Hepatocyte (in vitro differentiated cells): ENCODE measurements at regions not wholly inside any gene's neighbourhood (a gene's known extent, or its start where the extent isn't known, plus 50 kb on each side); places are given as distances from the start of the nearest gene placed in this dataset.

Experiments used
- DNase-seq: peaks from one replicate; pipeline ENCODE4 v3.0.0-alpha.2; 2016; ENCODE audit warnings: low spot score
- H2AFZ ChIP-seq: fragments of 200-600 bp; sonication (generic); 2 replicates; pipeline ENCODE4 v1.6.0; 2016; ENCODE audit warnings: antibody characterized with exemption, mild to moderate bottlenecking
- H3K27ac ChIP-seq: fragments of 200-600 bp; sonication (generic); 2 replicates; pipeline ENCODE4 v1.5.1; 2016; ENCODE audit warnings: mild to moderate bottlenecking
- H3K27me3 ChIP-seq: fragments of 200-600 bp; sonication (generic); 2 replicates; pipeline ENCODE4 v1.6.1; 2016
- H3K36me3 ChIP-seq: fragments of 200-600 bp; sonication (generic); replicated peaks from 2 replicates; pipeline ENCODE4 v1.5.1; 2016; ENCODE audit warnings: low read depth; ENCODE audit not compliant: insufficient read depth
- H3K4me1 ChIP-seq: fragments of 200-600 bp; sonication (generic); 2 replicates; pipeline ENCODE4 v1.5.1; 2016; ENCODE audit warnings: mild to moderate bottlenecking, moderate library complexity; ENCODE audit not compliant: insufficient read depth
- H3K4me2 ChIP-seq: fragments of 200-600 bp; sonication (generic); 2 replicates; pipeline ENCODE4 v1.6.0; 2016
- H3K4me3 ChIP-seq: fragments of 200-600 bp; sonication (generic); 2 replicates; pipeline ENCODE4 v1.5.1; 2016; ENCODE audit warnings: mild to moderate bottlenecking
- H3K79me2 ChIP-seq: fragments of 200-600 bp; sonication (generic); 2 replicates; pipeline ENCODE4 v1.6.0; 2017; ENCODE audit warnings: mild to moderate bottlenecking
- H3K9me2 ChIP-seq: fragments of 200-600 bp; sonication (generic); replicated peaks from 2 replicates; pipeline ENCODE4 v1.6.0; 2017; ENCODE audit warnings: mild to moderate bottlenecking; ENCODE audit not compliant: insufficient read depth
- H3K9me3 ChIP-seq: fragments of 200-600 bp; sonication (generic); 2 replicates; pipeline ENCODE4 v1.5.1; 2016; ENCODE audit warnings: low read depth, mild to moderate bottlenecking
- H4K20me1 ChIP-seq: fragments of 200-600 bp; sonication (generic); 2 replicates; pipeline ENCODE4 v1.6.0; 2016; ENCODE audit warnings: mild to moderate bottlenecking; ENCODE audit not compliant: insufficient read depth, poor library complexity, severe bottlenecking
- CTCF ChIP-seq: fragments of 200-600 bp; sonication (generic); IDR thresholded peaks from 2 replicates; pipeline ENCODE4 v1.5.1; 2016; ENCODE audit warnings: antibody characterized with exemption, mild to moderate bottlenecking; ENCODE audit not compliant: poor library complexity
- EZH2 ChIP-seq: fragments of 200-600 bp; sonication (generic); IDR thresholded peaks from 2 replicates; pipeline ENCODE4 v1.6.1; 2016; ENCODE audit warnings: antibody characterized with exemption, mild to moderate bottlenecking, borderline replicate concordance
- EZH2phosphoT487 ChIP-seq: fragments of 200-600 bp; sonication (generic); IDR thresholded peaks from one replicate; pipeline ENCODE4 v1.6.1; 2018; ENCODE audit warnings: antibody characterized with exemption, mild to moderate bottlenecking, low read depth, moderate library complexity; ENCODE audit not compliant: unreplicated experiment, severe bottlenecking
- WGBS: methylation state at CpG from one replicate; pipeline ENCODE4 v1.1.6; 2016; ENCODE audit warnings: low lambda C conversion rate; ENCODE audit errors: missing lambda C conversion rate; 5-methylcytosine and 5-hydroxymethylcytosine counted together

GRCh38 chr7:51757960-51758359, 441.4 kb upstream of the COBL start:
- Histone ChIP-seq H4K20me1 (no peaks in the 10 kb centered on the region), H3K79me2 (no peaks in the 10 kb centered on the region), H3K9me3 (no peaks in the 10 kb centered on the region), H2AFZ (no peak overlapping the region), H3K9me2 (no peaks in the 10 kb centered on the region), H3K36me3 (no peaks in the 10 kb centered on the region), H3K4me3 (no peak overlapping the region), H3K4me1 (no peaks in the 10 kb centered on the region), H3K27me3 (no peaks in the 10 kb centered on the region), H3K27ac (no peak overlapping the region), H3K4me2 (no peak overlapping the region)
- TF ChIP-seq EZH2phosphoT487 (no peak), CTCF (no peak), EZH2 (no peak)
- WGBS: 91% methylated on average over 6 of the region's 6 CpGs
- DNase-seq: no peak

- H3K9me2 ChIP-seq: no peaks in the 10 kb centered on the region
- no peaks in the 10 kb centered on the region for H3K4me1 ChIP-seq
- no peaks in the 10 kb centered on the region for H4K20me1 ChIP-seq
- DNase-seq: no peak
- H3K36me3 ChIP-seq: no peaks in the 10 kb centered on the region
- H3K79me2 ChIP-seq: no peaks in the 10 kb centered on the region
- no peak overlapping the region for H2AFZ ChIP-seq
- H3K9me3 ChIP-seq: no peaks in the 10 kb centered on the region
- H3K4me3 ChIP-seq: no peak overlapping the region
- no peak overlapping the region for H3K4me2 ChIP-seq
- no peaks in the 10 kb centered on the region for H3K27me3 ChIP-seq
- no peak overlapping the region for H3K27ac ChIP-seq
- TF ChIP-seq CTCF: peak; percentile 35
- no peak for TF ChIP-seq EZH2phosphoT487
Observed at GRCh38 chr7:51732951-51733350, 416.3 kb upstream of the COBL start.

- H3K9me3 ChIP-seq: no peaks in the 10 kb centered on the region
- no peak overlapping the region for H3K27ac ChIP-seq
- DNase-seq: no peak
- no peak for TF ChIP-seq EZH2phosphoT487
- TF ChIP-seq EZH2: no peak
- TF ChIP-seq CTCF: no peak
- 64% methylated on average over 5 of the region's 5 CpGs for WGBS
- H3K4me3 ChIP-seq: no peak overlapping the region
- no peak overlapping the region for H3K4me2 ChIP-seq
- no peaks in the 10 kb centered on the region for H4K20me1 ChIP-seq
- no peak overlapping the region for H2AFZ ChIP-seq
- no peaks in the 10 kb centered on the region for H3K79me2 ChIP-seq
- no peaks in the 10 kb centered on the region for H3K9me2 ChIP-seq
- no peaks in the 10 kb centered on the region for H3K36me3 ChIP-seq
- H3K4me1 ChIP-seq: no peaks in the 10 kb centered on the region
- no peaks in the 10 kb centered on the region for H3K27me3 ChIP-seq
Observed at GRCh38 chr7:51732116-51732515, 415.5 kb upstream of the COBL start.

- no peak overlapping the region for H3K4me2 ChIP-seq
- no peak for TF ChIP-seq EZH2phosphoT487
- TF ChIP-seq EZH2: no peak
- no peak for TF ChIP-seq CTCF
- H3K27ac ChIP-seq: no peak overlapping the region
- WGBS: 52% methylated on average over 4 of the region's 4 CpGs
- H3K9me3 ChIP-seq: no peaks in the 10 kb centered on the region
- no peaks in the 10 kb centered on the region for H3K9me2 ChIP-seq
- no peaks in the 10 kb centered on the region for H3K36me3 ChIP-seq
- no peaks in the 10 kb centered on the region for H3K27me3 ChIP-seq
- no peaks in the 10 kb centered on the region for H3K79me2 ChIP-seq
- H3K4me3 ChIP-seq: no peak overlapping the region
- H3K4me1 ChIP-seq: no peaks in the 10 kb centered on the region
- DNase-seq: no peak
- H4K20me1 ChIP-seq: no peaks in the 10 kb centered on the region
- no peak overlapping the region for H2AFZ ChIP-seq
Observed at GRCh38 chr7:51731075-51731474, 414.5 kb upstream of the COBL start.
